Neural cell (in vitro differentiated cells): ENCODE measurements at regions not wholly inside any gene's neighbourhood (a gene's known extent, or its start where the extent isn't known, plus 50 kb on each side); places are given as distances from the start of the nearest gene placed in this dataset.

ENCODE experiments used
- CTCF ChIP-seq: fragments of 450-650 bp; IDR thresholded peaks from 2 replicates; pipeline ENCODE4 v1.5.1; 2014; ENCODE audit warnings: antibody characterized with exemption, mild to moderate bottlenecking, moderate library complexity; ENCODE audit not compliant: poor library complexity, severe bottlenecking
- EP300 ChIP-seq: fragments of 450-650 bp; conservative IDR thresholded peaks from 2 replicates; pipeline ENCODE4 v1.6.1; 2014; ENCODE audit warnings: antibody characterized with exemption, mild to moderate bottlenecking, moderate library complexity; ENCODE audit not compliant: poor library complexity, severe bottlenecking
- EZH2 ChIP-seq: fragments of 200-600, 300-800 bp; shearing (Covaris generic), sonication (generic); IDR thresholded peaks from 2 replicates; pipeline ENCODE4 v1.6.1; 2014; ENCODE audit warnings: antibody characterized with exemption, low read length, borderline replicate concordance, mild to moderate bottlenecking; ENCODE audit not compliant: insufficient read depth, poor library complexity, severe bottlenecking
- MXI1 ChIP-seq: fragments of 450-650 bp; conservative IDR thresholded peaks from 2 replicates; pipeline ENCODE4 v1.6.1; 2014; ENCODE audit warnings: antibody characterized with exemption, mild to moderate bottlenecking; ENCODE audit not compliant: poor library complexity, severe bottlenecking
- POLR2AphosphoS5 ChIP-seq: IDR thresholded peaks from 2 replicates; pipeline ENCODE4 v1.6.1; 2012
- RAD21 ChIP-seq: fragments of 450-650 bp; conservative IDR thresholded peaks from 2 replicates; pipeline ENCODE4 v1.6.1; 2014; ENCODE audit warnings: antibody characterized with exemption, mild to moderate bottlenecking, moderate library complexity
- REST ChIP-seq: IDR thresholded peaks from 2 replicates; pipeline ENCODE4 v1.6.1; 2012; ENCODE audit warnings: borderline replicate concordance
- SMC3 ChIP-seq: fragments of 450-650 bp; conservative IDR thresholded peaks from 2 replicates; pipeline ENCODE4 v1.6.1; 2014; ENCODE audit warnings: antibody characterized with exemption, mild to moderate bottlenecking, moderate library complexity; ENCODE audit not compliant: poor library complexity
- TAF1 ChIP-seq: IDR thresholded peaks from 2 replicates; pipeline ENCODE4 v1.6.1; 2012; ENCODE audit warnings: low read depth

GRCh38 chr11:110373051-110373702 is 56.6 kb upstream of the FDX1 start:
- TF ChIP-seq CTCF (no peak), RAD21 (no peak), POLR2AphosphoS5 (no peak), EZH2 (no peak), TAF1 (no peak), EP300 (no peak), MXI1 (no peak), REST (no peak), SMC3 (no peak)
